Ovary (tissue), 7 donors: ENCODE measurements at regions not wholly inside any gene's neighbourhood (a gene's known extent, or its start where the extent isn't known, plus 50 kb on each side); places are given as distances from the start of the nearest gene placed in this dataset.

Experiments
- DNase-seq, 5 donors: peaks; one replicate each; pipeline ENCODE4 v3.0.0-alpha.2; 2019 to 2020
- H3K27ac ChIP-seq, 2 donors: fragments of 200-600 bp; one replicate each; pipeline versions ENCODE4 v1.5.1 to v1.8.0; 2019 to 2022
- H3K27me3 ChIP-seq: fragments of 200-600 bp; one replicate; pipeline ENCODE4 v1.8.0; 2022
- H3K36me3 ChIP-seq: fragments of 200-600 bp; sonication (generic); one replicate; pipeline ENCODE4 v1.5.1; 2019
- H3K4me1 ChIP-seq: one replicate; pipeline ENCODE4 v1.8.1; 2013; ENCODE audit warnings: mild to moderate bottlenecking, moderate library complexity; ENCODE audit not compliant: insufficient read depth
- H3K4me3 ChIP-seq: fragments of 200-600 bp; sonication (generic); one replicate; pipeline ENCODE4 v1.5.1; 2017
- H3K9me3 ChIP-seq, 2 donors: fragments of 200-600 bp in 1 of 2; sonication (generic) in 1 of 2; one replicate each; pipeline versions ENCODE4 v1.5.1 to v1.8.1; 2013 to 2019; ENCODE audit warnings: mild to moderate bottlenecking in 1 of 2, moderate library complexity in 1 of 2
- EP300 ChIP-seq: sonication (generic); formaldehyde crosslinking; IDR thresholded peaks from one replicate; pipeline ENCODE4 v1.6.1; 2017; ENCODE audit warnings: antibody characterized with exemption
- POLR2A ChIP-seq: fragments of 450-650 bp; IDR thresholded peaks from one replicate; pipeline ENCODE4 v1.6.1; 2017; ENCODE audit warnings: antibody characterized with exemption, mild to moderate bottlenecking, moderate library complexity
- WGBS, 3 donors: extraction: QIAGEN DNeasy Blood & Tissue Kit in 1 of 3; methylation state at CpG; one replicate each; pipeline versions ENCODE4 v1.1.5 to v1.1.7; 2013 to 2017; 5-methylcytosine and 5-hydroxymethylcytosine counted together
- intact Hi-C, 4 donors: fragments of 100-400 bp; cut with DNase I; formaldehyde crosslinking; loops; one replicate each; pipeline versions ENCODE4 v1.11.0 to v1.15.1; 2022 to 2023
- TF ChIP-seq, protein P1 (sequence below), 3 donors: fragments of 450-650 bp in 2 of 3; fragments of 200-600 bp in 1 of 3; IDR thresholded peaks; one replicate each; pipeline versions ENCODE4 v1.5.1 to v1.8.0; 2016 to 2022; ENCODE audit warnings: antibody characterized with exemption in 3 of 3, mild to moderate bottlenecking in 1 of 3
- donor health status: DM: no; HTN: no; CAD: no; lungs with moderate emphysema.
- donor health status: DM: no; HTN: no; CAD: no.
- donor health status: Bipolar disorder and iron deficiency.
- donor health status: DM: no; HTN: no; CAD: no.
- donor health status: DM: yes; HTN: yes; CAD: no.

DNA sequence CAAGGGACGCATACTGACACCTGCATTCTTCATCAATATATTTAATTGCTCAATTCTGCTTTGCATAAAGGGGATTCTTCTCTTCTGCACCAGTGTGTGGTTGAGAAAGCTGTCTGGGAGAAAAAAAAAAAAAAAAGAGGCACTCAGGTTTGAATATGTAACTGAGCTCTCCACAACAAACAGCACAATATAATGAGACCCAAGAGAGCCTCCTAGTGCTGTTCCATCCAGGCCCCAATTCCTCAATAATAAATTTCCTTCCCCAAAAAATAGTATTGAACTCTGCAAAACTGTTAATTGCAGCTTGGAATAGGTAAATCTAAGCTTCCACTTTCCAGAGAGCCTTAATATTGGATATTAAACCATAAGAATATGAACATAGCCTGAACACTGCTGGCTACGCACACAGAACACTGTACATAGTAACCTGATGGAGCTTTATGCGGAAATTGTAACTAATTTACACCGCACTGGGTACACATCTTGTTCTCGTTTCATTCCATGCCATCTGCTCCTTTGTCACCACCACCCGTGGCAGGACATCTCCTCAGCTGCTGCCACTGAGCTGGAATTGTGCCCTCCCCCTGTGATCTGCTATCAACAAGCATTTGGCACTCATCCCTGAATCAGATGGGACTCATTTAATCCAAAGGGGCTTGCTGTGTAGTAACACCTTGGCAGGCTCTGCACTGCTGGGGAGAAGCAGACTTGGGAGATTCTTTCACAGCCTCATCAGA lies 272.0 kb downstream of the HHIPL2 start:
- Histone ChIP-seq H3K4me1 (no peaks in the 10 kb centered on the region), H3K4me3 (no peak overlapping the region), H3K27me3 (no peaks in the 10 kb centered on the region), H3K36me3 (no peaks in the 10 kb centered on the region), H3K27ac (no peak overlapping the region), H3K9me3 (no peaks in the 10 kb centered on the region)
- 81 to 89% (median 84%) methylated on average over 6 of the region's 6 CpGs for WGBS, 3 donors
- no peak for DNase-seq
- intact Hi-C loops = no loop called here
- no peak for TF ChIP-seq POLR2A
- TF ChIP-seq, protein P1, sequence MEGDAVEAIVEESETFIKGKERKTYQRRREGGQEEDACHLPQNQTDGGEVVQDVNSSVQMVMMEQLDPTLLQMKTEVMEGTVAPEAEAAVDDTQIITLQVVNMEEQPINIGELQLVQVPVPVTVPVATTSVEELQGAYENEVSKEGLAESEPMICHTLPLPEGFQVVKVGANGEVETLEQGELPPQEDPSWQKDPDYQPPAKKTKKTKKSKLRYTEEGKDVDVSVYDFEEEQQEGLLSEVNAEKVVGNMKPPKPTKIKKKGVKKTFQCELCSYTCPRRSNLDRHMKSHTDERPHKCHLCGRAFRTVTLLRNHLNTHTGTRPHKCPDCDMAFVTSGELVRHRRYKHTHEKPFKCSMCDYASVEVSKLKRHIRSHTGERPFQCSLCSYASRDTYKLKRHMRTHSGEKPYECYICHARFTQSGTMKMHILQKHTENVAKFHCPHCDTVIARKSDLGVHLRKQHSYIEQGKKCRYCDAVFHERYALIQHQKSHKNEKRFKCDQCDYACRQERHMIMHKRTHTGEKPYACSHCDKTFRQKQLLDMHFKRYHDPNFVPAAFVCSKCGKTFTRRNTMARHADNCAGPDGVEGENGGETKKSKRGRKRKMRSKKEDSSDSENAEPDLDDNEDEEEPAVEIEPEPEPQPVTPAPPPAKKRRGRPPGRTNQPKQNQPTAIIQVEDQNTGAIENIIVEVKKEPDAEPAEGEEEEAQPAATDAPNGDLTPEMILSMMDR (IDR thresholded peaks at IDR 0.05) = no peak
- no peak for TF ChIP-seq EP300

DNA sequence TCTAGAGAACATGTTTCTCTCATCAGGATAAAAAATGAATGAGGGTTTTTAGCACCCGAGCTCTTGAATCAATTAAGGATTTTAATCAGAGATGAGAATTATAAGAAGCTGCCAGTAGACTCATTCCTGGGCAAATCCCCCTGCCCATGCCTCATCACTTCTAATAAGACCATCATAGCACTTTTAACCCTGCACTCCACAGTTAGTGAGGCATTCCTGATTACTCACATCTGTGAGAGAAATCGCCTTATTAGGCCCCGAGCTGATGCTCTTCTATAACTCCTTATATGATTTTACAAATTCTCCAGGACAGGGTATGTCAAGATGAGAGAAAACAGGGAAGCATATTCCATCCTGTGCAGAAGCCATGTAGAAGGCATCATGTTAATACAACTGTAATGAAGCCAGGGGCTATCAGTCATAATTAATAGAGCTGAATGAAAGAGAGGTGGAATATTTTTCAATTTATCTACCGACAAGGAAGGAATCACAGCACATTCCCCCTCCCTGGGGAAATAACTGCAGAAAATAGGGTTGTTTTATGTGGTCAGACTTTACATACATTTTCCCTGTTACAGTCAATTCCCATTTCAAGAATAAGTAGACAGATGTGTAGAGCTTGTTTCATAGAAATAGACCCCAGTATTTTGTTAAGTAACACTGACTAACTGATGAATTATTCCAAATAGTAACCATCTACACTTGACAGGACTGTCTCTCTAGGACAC lies 272.7 kb downstream of the HHIPL2 start:
- DNase-seq = no peak
- intact Hi-C loops = no loop called here
- Histone ChIP-seq H3K27ac (no peak overlapping the region), H3K27me3 (no peaks in the 10 kb centered on the region), H3K4me1 (no peaks in the 10 kb centered on the region), H3K4me3 (no peak overlapping the region), H3K9me3 (no peaks in the 10 kb centered on the region), H3K36me3 (no peaks in the 10 kb centered on the region)
- 83 to 92% (median 86%) methylated on average over 4 of the region's 4 CpGs for WGBS, 3 donors
- TF ChIP-seq, protein P1 (IDR thresholded peaks at IDR 0.05) = no peak
- TF ChIP-seq EP300 (no peak), POLR2A (no peak)

DNA sequence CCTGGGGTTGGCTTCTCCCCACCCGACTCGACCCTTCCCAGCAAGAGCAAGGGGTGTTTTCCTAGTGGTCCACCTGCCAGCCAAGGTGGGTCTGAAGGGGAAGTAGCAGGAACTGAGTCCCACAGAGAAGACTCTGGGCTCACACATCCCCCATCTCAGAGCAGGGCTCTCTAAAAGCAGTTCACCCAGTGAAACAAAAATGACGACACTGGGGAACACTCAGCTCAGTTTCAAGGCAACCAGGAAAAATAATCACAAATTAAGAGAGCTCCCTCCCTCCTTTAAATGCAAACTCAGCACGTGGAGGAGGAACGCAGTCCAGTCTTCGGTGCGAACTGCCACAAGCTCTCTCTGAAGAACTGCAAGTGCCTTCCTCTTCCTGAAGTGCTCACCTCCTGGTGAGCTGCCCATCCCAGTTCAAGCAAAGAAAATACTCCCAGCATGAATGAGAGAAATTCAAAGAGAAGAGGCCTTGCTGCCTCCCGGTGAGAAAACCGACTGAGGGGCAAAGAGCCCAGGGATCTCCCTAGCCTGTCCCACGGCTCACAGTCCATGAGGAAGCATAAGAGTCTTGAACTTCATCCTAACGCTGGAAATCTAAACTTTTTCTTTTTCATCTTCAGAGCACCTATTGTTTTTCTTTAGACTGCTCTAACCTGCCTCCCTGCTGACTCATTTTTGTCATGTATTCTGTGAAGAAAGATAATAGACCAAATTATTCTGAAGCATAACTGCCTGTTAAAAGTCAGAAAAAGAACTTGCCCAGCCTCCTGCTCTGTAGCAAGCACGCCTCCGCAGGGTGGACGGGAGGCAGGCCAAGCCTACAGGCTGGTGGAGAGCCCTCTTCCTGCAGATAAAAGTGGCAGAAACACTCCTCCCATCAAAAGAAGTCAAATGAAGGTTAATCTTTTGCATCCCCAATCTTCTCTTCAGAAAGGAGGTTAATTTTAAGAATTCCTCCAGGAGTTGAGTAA lies 281.4 kb downstream of the HHIPL2 start:
- H3K4me3 ChIP-seq = no peak overlapping the region
- H3K36me3 ChIP-seq = no peaks in the 10 kb centered on the region
- TF ChIP-seq POLR2A = no peak
- TF ChIP-seq EP300 = no peak
- TF ChIP-seq, protein P1 (IDR thresholded peaks at IDR 0.05) = no peak
- peaks cover 6% of the 10 kb centered on the region for H3K4me1 ChIP-seq
- intact Hi-C loops = no loop called here
- 30 to 35% (median 33%) methylated on average over 14 of the region's 14 CpGs for WGBS, 3 donors
- peak; percentile 19 to 54 (median 24) for DNase-seq
- peak overlapping the region in 1 of 2 donors; percentile 60 for H3K27ac ChIP-seq
- no peaks in the 10 kb centered on the region for H3K9me3 ChIP-seq
- no peaks in the 10 kb centered on the region for H3K27me3 ChIP-seq

DNA sequence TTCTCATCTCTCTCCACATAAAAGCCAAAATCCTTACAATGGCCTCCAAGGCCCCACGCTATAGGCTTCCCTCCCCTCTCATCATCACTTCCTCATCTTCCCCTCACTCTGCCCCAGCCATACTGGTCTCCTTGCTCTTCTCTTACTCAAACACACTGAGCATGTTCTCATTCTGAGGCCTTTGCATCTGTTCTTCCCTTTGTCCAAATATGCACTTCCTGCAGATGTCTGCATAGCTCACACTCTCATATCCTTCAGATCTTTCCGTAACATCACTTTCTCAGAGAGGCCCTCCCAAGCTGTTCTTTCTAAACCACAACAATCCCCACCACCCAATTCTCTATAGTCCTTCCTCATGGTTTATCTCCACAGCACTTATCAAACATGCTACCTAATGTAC lies 284.1 kb downstream of the HHIPL2 start:
- DNase-seq = no peak
- Histone ChIP-seq H3K27ac (no peak overlapping the region), H3K4me3 (no peak overlapping the region), H3K36me3 (no peaks in the 10 kb centered on the region), H3K9me3 (no peaks in the 10 kb centered on the region), H3K4me1 (peaks cover 6% of the 10 kb centered on the region), H3K27me3 (no peaks in the 10 kb centered on the region)
- WGBS, 3 donors = 76 to 92% (median 82%) methylated on average over 2 of the region's 2 CpGs
- intact Hi-C loops = no loop called here
- TF ChIP-seq, protein P1 (IDR thresholded peaks at IDR 0.05) = no peak
- TF ChIP-seq EP300 (no peak), POLR2A (no peak)
